HG03432 (cell line): ENCODE measurements at regions not wholly inside any gene's neighbourhood (a gene's known extent, or its start where the extent isn't known, plus 50 kb on each side); places are given as distances from the start of the nearest gene placed in this dataset.

Source experiments
- ATAC-seq: cut with Tn5 transposase; IDR thresholded peaks from one replicate; pipeline ENCODE4 v1.9.1; 2021; ENCODE audit warnings: mild to moderate bottlenecking, moderate library complexity; ENCODE audit not compliant: unreplicated experiment

DNA sequence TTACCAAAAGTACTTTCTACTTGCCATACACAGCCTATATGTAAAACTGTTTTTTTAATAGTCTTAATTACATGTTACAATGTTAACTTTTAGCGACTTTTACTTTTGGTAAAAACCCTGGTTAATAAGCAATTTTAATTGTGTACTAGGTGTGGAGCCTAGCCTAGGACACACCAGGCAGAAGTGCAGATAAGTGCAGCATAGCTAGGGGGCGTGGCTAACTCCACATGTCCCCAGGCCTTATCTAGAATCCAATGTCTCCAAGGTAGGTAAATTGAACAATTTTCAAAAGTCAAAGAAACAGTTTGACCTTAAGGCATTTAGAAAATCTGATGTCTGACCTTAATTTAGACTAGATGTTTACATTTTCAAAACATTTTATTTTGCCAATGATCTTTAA lies 858.7 kb downstream of the CCSER2 start:
- no peak for ATAC-seq

DNA sequence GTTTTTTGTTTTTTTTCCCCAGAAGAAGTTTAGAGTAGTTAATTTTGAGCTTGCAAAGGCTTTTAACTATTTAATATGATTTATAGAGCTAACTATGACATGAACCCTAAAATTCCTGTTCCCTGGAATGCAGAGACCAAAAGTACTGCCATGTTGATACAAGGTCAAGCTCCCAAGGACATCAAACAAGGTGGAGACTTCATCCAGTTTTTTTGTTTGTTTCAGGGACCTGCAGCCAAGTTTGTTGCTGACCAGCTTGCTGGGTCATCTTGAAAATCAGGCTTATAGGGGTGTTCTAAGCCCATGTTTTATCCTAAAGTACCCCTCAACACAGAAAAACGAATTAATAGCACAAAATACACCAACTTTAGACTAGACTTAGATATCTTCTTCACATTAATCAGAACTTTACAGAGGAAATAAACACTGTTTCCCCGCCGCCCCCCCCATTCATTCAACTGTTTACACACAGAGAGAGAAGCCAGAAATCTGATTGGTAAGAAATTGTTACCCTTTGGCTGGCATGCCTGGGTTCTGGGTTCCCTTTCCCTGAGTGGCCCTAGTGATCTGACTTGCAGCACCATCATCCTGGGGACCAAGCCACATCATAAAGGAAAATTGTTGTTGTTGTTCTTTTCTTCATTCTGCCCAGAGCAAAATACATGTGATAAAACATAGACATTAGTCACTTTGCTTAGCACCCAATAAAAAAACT lies 860.5 kb downstream of the CCSER2 start:
- no peak for ATAC-seq

DNA sequence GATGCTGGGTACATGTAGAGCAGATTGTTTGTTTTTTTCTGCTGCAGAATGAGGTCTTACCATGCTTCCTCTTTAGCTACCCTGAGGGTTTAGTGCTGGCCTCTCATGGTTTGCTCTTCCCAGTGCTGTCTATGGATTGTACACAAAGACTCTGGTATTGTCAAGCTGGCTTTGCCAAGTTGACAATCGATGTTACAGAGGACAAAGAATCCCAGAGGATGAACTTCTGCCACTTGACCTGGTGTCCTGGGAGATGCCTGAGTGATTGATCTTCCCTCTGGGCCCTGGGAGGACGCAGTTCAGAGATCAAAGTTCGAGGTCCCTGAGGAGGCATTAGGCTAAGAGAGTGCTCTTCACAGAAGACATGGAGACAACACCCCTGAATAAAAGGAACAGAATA lies 865.4 kb downstream of the CCSER2 start:
- ATAC-seq, result no peak

DNA sequence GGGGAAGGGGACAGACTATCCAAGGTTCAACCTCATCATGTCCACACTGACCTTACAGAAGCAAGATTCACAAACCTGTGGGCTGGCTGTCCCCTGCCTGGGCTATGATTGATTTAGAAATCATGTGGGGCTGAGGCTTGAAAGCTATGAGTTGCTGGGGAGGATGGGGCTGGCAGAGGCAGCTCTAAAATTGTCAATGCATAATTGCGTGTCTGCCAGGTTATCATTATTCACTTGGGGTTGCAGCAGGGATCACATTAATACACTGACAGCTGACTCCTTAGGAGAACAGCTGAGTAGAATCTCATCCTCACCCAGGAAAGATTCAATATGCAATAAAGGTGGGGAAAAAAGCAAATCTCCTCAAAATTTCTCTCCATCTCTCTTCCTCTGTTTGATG lies 866.3 kb downstream of the CCSER2 start:
- ATAC-seq, result no peak

DNA sequence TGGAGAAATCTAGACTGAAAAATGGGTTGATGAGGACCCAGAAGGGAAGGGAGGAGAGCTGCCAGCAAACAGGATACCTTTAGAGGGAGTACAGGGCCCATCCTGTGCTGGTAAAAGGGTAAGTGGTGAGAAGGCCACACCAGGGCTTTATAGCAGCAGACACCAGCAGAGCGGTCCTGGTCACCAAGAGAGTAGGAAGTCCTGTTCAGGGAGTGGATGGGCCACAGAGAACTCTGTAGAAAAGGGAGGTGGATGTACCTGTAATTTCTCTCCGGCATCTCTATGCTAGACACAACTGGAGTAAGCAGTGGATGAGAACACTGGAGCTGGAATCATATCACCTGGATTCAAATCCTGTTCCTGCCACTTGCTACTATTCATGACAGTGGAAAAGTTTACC lies 867.2 kb downstream of the CCSER2 start:
- no peak for ATAC-seq

DNA sequence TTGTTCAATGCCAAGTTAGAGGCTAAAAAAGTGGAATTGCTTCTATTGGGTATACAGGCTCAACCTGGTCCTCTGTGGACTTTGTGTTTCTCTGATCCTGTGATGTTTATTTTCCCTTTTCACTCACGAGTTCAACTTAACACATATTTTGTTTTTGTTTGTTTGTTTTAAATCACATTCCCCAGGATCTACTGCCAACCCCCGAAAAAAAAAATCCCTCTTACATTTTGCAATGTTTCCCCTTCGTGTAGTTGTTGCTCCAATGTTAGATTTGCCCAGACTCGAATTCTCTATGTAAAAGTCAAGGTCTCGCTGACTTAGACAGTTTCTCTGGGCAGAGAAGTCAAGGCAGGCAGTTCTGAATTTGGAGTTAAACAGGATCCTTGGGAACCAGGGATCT lies 876.4 kb downstream of the CCSER2 start:
- ATAC-seq, result no peak

DNA sequence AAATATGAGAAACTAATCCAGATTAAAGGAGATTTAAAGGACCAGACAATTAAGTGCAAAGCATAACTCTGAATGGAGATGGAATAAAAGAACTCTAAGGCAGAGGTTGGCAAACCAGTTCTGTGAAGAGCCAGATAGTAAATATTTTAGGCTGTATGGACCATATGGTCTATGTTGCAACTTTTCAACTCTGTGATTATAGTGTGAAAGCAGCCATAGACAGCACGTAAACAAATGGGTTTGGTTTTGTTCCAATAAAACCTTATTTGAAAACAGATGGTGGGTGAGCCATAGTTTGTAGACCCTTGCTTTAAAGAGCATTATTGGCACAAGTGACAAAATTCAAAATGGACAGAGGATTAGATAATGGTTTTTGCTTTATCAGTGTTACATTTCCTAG lies 884.1 kb downstream of the CCSER2 start:
- ATAC-seq, result no peak

DNA sequence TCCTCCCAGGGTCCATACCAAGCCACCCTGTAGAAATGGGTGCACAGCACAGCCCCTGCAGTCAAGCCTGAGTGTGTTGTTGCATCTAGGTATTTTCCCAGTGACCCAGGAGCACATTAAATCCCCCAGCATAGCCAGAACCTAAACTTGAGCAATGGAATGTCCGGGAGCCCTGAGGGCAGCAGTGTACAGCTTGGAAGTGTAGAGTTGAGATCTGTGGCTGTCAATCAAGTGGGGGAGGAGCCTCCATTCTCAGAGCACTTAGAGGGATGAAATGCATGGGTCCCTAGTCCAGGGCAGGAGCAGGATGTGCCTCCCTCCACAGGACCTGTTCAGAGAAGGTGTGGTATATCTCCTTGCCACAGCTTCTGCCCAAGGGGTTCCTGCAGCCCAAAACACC lies 885.1 kb downstream of the CCSER2 start:
- no peak for ATAC-seq

DNA sequence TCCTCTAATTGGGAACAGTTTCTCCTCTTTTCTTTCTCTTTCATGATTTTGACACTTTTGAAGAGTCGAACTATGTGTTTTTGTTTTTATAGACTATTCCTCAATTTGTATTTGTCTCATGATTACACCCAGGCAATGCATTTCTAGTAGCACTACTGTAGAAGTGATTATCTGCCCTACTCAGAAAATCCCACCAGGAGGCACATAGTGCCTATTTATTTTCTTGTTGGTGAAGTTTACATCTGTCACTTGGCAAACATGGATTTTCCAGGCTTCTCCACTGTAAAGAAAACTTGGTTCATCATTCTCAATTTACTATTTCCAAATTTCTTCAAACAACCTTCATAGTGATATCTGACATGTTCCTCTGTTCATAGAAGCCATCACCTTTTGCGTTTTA lies 893.9 kb downstream of the CCSER2 start:
- no peak for ATAC-seq

DNA sequence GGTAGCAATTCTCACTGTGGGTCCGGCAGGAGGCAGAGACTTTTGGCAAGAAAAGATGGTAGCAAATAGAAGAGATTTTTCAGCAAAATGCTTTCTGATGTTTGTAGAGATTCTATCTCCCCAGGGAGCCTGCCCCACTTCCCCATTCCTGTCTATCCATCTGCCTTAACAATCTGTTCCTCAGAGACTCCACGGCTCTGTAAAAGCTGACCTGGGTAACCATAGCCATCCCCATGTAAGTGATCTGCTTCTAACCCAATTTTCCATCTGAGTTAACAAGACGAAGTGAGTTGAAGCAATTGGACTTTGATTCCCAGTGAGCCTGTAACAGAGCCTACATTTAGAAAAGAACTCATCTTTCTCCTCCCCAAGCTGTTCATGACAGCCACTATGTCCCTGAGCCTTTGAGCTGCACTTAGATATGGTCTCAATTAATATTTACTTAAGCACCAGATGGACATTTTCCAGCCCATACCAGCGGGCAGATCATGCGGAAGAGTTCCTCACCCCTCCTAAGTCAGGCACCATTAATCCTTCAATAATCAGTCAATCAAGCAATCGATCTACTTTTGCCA lies 896.1 kb downstream of the CCSER2 start:
- ATAC-seq, result no peak

DNA sequence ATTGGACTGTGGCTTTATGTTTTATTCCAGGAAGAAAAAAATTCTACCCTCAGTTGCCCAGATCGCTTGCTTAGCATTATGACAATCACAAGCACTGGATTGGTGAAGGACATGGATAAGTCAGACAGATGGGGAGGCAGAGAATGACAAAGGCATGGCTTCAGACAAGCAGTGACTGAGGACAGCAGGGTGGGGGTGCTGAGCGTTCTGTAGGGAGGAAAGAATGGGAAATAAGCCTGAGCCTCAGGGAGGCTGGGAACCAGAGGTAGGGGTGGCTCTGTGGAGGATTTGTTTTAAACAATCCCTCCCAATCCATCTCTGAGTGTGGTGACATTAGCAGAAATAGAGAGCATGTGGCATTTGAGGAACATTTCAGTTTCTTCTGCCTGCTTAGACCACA lies 896.9 kb downstream of the CCSER2 start:
- no peak for ATAC-seq

DNA sequence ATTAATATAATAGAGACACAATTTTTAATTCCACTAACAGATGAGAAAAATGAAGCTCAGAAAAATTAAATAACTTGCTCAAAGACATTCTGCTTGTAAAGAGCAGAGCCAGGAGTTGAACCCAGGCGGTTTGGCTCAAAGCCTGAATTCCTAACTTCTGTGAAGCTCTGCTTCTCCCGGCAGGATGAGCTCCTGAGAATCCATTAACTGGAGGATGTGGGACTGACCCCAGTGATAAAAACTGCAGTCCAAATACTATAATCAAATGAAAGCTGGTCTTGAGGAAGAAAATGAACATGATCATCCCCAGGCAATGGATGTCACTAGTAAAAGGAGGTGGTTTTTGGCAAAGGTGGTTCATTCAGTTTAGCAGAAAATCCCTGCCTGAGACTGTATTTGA lies 898.2 kb downstream of the CCSER2 start:
- no peak for ATAC-seq

DNA sequence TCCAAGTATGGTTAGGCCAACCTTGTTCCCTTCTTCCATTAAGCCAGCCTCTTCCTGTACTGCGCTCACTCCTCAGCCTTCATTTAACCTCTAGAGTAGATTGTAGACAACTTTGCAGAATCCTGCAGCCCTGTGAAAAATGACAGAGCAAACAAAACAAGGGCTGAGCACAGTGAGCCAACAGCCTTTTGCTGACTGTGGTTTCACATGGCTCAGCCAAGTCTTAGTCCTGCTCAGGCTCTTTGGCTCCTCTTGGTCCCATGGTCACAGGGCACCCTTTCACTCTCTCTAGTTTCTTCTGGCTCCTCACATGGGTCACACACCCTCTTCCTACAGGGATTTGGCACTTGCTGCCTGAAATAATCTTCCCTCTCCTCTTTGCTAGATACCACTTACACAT lies 900.3 kb downstream of the CCSER2 start:
- no peak for ATAC-seq

DNA sequence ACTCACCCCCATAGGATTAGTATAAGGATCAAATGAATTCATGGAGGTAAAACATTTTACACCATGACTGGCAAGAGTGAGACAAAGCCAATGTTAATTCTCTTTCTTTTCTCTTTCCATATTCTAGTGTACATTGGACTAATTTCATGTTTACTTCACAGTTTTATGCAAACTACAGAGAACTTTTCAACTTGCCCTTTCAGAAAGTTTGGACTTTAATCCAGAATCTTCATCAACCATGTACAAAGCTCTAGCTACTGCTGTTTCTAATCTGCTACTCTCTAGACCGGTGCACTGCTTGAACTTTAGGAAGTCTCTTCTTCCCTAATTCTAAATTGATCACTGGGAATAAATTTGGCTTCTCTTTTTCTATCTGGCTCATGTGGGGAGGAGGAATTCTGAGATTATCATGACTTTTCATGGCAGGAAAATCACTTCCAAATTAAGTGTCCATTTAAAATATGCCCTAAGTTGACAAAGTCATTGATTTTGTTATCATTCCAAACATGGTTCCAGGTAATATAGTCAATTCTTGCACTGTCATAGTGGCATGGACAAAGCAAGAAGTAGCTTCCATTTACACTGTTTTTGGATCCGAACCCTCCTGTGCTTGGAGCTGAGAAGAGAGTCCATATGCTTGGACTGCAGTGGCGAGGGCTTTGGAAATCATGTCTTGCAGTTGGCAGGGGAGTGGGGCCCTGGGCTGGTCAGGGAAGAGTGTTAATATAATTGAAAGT lies 903.3 kb downstream of the CCSER2 start:
- ATAC-seq, result no peak

DNA sequence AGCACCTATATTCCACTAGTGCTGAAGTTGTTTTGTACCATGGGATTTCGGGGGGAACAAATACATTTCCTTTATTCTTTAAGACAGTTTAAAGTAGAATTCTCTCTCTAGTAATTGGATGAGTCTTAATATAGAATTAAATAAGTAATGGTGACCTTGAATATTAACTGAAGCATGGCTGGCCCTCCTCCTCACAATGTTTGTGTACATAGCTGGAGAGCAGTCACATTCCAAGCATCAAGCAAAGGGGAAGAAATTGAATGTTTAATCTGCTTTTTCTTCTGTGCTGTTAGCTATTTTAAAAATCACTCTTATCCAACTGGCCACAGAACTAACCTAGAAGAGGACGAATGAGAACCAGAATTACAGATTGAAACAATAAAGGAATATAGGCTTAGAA lies 906.9 kb downstream of the CCSER2 start:
- ATAC-seq, result no peak

DNA sequence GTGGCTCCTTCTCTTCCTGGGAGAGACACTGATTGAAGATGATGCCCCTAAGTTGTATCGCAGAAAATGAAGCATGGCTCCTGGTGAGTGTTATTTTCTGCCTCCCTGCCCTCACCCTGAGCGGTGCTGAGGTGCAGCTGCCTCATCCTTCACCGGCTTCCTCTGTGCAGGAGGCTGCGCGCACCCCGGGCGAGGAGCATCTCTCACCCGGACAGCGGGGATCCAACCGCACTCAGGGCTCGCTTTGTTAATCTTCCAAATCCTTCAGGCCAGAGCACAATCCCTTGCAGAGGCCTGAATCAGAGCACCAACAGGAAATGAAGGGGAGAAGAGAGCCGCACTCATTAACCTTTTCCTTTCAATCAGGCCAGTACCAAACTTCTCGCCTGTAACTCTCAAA lies 910.3 kb downstream of the CCSER2 start:
- ATAC-seq, result no peak

DNA sequence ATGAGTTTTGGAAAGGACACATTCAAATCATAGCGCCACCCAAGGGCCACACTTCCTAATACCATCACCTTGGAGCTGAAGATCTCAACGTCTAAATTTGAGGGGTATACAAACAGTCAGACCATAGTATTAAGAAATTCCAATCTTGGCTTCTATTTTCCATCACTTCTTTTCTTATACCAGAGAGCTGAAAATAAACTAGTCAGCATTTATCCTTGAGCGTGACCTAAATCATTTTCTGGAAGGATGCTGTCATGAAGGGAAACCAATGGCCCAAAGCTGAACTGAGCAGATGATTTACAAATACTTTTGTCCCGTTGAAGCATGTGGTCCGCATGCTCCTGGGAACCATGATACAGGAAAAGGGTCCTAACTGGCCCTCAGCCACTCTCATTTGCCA lies 921.9 kb downstream of the CCSER2 start:
- no peak for ATAC-seq

DNA sequence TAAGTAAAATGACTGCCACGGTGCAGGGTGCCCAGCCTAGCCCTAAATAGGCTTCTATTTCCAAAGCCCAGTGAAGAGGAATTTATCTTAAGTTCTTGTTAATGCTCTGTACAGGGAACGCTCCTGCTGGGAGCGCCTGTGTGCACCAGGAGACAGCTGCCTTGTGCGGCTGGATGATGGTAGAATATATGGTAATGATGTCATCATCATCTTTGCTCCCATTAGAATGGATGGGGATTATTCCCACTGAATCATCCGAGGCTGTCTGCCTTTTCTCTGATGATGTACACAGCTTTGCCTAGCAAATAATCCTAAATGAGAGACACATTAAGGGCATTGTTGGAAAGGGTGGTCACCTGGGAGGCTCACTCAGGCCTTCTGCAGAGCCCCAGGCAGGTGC lies 928.1 kb downstream of the CCSER2 start:
- no peak for ATAC-seq

DNA sequence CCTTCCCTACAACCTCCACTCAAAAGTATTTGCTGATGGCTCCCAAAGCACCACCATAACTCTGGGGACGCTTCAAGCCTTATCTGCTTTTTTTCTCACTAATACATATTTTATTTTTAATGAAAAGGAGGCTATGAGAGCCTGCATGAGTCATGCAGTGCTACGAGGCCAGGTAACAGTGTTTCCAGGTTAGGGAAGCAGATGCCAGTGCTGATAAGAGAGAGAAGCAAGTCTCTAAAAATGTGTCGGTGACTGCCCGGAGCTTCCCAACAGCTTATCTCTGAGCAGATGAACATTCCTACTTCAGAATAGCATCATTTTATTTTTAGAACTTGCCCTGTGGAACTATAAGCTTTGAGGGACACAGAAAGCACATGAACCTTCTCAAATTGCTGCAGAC lies 931.5 kb downstream of the CCSER2 start:
- no peak for ATAC-seq

DNA sequence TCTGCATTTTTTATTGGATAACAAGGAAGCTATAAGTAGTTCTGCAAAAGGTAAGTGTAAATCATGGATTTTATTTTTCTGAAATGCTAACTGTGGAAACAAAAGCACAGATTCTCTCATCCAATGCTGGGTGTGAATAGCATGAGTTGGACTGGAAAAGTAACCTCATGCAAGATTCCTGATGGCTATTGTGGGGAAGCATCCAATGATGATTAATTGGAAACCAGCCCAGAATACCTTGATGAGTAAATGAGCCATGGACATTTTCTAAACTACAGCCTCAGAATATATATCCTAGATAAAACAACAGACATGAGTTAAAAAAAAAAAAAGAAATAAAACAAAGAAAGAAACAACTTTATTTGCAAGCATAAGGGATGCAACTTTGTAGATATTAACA lies 934.6 kb downstream of the CCSER2 start:
- ATAC-seq, result no peak

DNA sequence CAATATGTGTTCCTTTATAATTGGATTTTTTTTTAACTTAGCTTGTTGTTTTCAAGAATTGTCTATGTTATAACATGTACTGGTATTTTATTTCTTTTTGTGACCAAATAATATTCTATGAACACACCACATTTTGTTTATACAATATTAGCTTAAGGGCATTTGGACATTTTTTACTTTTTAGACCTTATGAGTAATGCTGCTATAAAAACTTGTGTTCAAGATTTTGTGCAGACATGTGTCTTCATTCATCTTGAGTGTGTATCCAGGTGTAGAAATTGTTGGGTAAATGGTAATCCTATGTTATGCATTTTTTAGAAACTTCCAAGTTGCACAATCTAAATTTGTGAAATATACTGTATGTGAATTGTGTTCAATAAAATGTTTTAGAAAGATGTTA lies 936.7 kb downstream of the CCSER2 start:
- no peak for ATAC-seq

DNA sequence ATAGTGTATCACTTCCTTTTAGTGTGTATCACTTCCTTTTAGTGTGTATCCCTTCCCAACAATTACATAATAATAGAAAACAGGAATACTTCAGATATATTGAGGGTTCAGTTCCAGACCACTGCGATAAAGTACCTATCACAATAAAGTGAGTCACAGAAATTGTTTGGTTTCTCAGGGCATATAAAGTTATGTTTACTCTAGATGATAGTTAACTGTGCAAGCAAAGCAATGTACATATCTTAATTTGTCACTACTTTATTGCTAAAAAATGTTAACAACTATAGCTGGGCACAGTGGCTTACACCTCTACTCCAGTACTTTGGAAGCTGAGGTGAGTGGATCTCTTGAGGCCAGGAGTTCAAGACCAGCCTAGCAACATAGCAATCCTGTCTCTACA lies 938.4 kb downstream of the CCSER2 start:
- ATAC-seq, result no peak
